ENCODE measurements at regions not wholly inside any gene's neighbourhood (a gene's known extent, or its start where the extent isn't known, plus 50 kb on each side); places are given as distances from the start of the nearest gene placed in this dataset.

DNA sequence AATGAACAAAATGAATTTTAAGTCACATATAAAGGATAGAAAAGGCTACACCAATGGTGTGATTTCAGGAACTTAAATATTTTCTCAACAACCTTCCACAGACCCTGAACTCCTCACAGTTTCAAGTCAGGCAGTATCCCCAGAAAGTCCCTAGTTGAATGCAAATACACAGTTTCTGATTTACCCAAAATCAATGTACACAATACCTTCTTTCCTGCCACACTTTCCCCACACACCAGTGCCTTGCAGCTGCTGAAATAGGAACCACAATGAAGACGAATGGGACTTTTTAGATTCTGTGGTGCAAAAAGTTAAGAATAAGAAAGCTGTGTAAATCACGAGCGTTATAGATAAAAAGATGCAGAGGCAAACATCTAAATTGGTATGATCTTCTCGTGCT is 552.4 kb upstream of the MEF2C start:
- no peaks in the 10 kb centered on the region for H3K36me3 Mint-ChIP-seq (ENCODE audit: low read depth, unreplicated experiment)
- no peak overlapping the region for H2AFZ ChIP-seq (ENCODE audit: low read depth, low read length)
- no peak for TF ChIP-seq CTCF (IDR thresholded peaks at IDR 0.05; ENCODE audit: insufficient read depth, low read depth, low read length)
- TF ChIP-seq EZH2 (IDR thresholded peaks at IDR 0.05; ENCODE audit: insufficient read depth, low read length): no peak
- no peaks in the 10 kb centered on the region for H3K27me3 ChIP-seq (ENCODE audit: insufficient read depth, low read length)
- H3K9me3 ChIP-seq (ENCODE audit: insufficient read depth, low read depth, low read length): no peaks in the 10 kb centered on the region
- H3K4me1 Mint-ChIP-seq (ENCODE audit: low read depth, unreplicated experiment): peaks cover 8% of the 10 kb centered on the region
- H3K79me2 ChIP-seq (ENCODE audit: insufficient read depth, low read length): no peaks in the 10 kb centered on the region
- H3K27me3 Mint-ChIP-seq (ENCODE audit: low read depth, unreplicated experiment): no peaks in the 10 kb centered on the region
- H4K20me1 ChIP-seq (ENCODE audit: insufficient read depth, low read length): no peaks in the 10 kb centered on the region
- no peaks in the 10 kb centered on the region for H3K36me3 ChIP-seq (ENCODE audit: insufficient read depth, low read length)
- no peak overlapping the region for H3K4me3 ChIP-seq (ENCODE audit: insufficient read depth, low read depth, low read length)
- H3K9me3 Mint-ChIP-seq (ENCODE audit: unreplicated experiment): no peaks in the 10 kb centered on the region
- FAIRE-seq (no peak), DNase-seq (ENCODE audit: low read depth) (no peak)
- H3K27ac ChIP-seq (ENCODE audit: low read depth, low read length): no peak overlapping the region
- no peak overlapping the region for H3K4me2 ChIP-seq (ENCODE audit: low read length)
- H3K9ac ChIP-seq (ENCODE audit: low read length): no peak overlapping the region
- no peak overlapping the region for H3K27ac Mint-ChIP-seq (ENCODE audit: unreplicated experiment)
- H3K4me3 Mint-ChIP-seq (ENCODE audit: unreplicated experiment): no peak overlapping the region
- peaks cover 5% of the 10 kb centered on the region for H3K4me1 ChIP-seq (ENCODE audit: insufficient read depth, low read length)

GRCh38 chr5:89428624-89429023 is 545.6 kb upstream of the MEF2C start:
- Mint-ChIP-seq H3K9me3 (ENCODE audit: unreplicated experiment) (no peaks in the 10 kb centered on the region), H3K27me3 (ENCODE audit: low read depth, unreplicated experiment) (no peaks in the 10 kb centered on the region), H3K27ac (ENCODE audit: unreplicated experiment) (no peak overlapping the region), H3K4me3 (ENCODE audit: unreplicated experiment) (no peak overlapping the region), H3K4me1 (ENCODE audit: low read depth, unreplicated experiment) (no peaks in the 10 kb centered on the region), H3K36me3 (ENCODE audit: low read depth, unreplicated experiment) (no peaks in the 10 kb centered on the region)
- no peaks in the 10 kb centered on the region for H3K36me3 ChIP-seq (ENCODE audit: insufficient read depth, low read length)
- no peak for FAIRE-seq
- no peak overlapping the region for H3K27ac ChIP-seq (ENCODE audit: low read depth, low read length)
- no peak for DNase-seq (ENCODE audit: low read depth)
- H3K4me1 ChIP-seq (ENCODE audit: insufficient read depth, low read length): no peaks in the 10 kb centered on the region
- H3K27me3 ChIP-seq (ENCODE audit: insufficient read depth, low read length): no peaks in the 10 kb centered on the region
- no peaks in the 10 kb centered on the region for H3K79me2 ChIP-seq (ENCODE audit: insufficient read depth, low read length)
- TF ChIP-seq EZH2 (IDR thresholded peaks at IDR 0.05; ENCODE audit: insufficient read depth, low read length) (no peak), CTCF (IDR thresholded peaks at IDR 0.05; ENCODE audit: insufficient read depth, low read depth, low read length) (no peak)
- H2AFZ ChIP-seq (ENCODE audit: low read depth, low read length): no peak overlapping the region
- no peaks in the 10 kb centered on the region for H3K9me3 ChIP-seq (ENCODE audit: insufficient read depth, low read depth, low read length)
- no peaks in the 10 kb centered on the region for H4K20me1 ChIP-seq (ENCODE audit: insufficient read depth, low read length)
- no peak overlapping the region for H3K4me3 ChIP-seq (ENCODE audit: insufficient read depth, low read depth, low read length)
- no peak overlapping the region for H3K9ac ChIP-seq (ENCODE audit: low read length)
- H3K4me2 ChIP-seq (ENCODE audit: low read length): no peak overlapping the region

- no peak overlapping the region for H3K4me3 Mint-ChIP-seq (ENCODE audit: unreplicated experiment)
- no peaks in the 10 kb centered on the region for H3K27me3 Mint-ChIP-seq (ENCODE audit: low read depth, unreplicated experiment)
- no peak for DNase-seq (ENCODE audit: low read depth)
- H3K4me1 Mint-ChIP-seq (ENCODE audit: low read depth, unreplicated experiment): peaks cover 8% of the 10 kb centered on the region
- Histone ChIP-seq H3K79me2 (ENCODE audit: insufficient read depth, low read length) (no peaks in the 10 kb centered on the region), H3K4me2 (ENCODE audit: low read length) (no peak overlapping the region), H3K9ac (ENCODE audit: low read length) (no peak overlapping the region), H3K36me3 (ENCODE audit: insufficient read depth, low read length) (no peaks in the 10 kb centered on the region), H3K27ac (ENCODE audit: low read depth, low read length) (no peak overlapping the region), H4K20me1 (ENCODE audit: insufficient read depth, low read length) (no peaks in the 10 kb centered on the region), H3K4me3 (ENCODE audit: insufficient read depth, low read depth, low read length) (no peak overlapping the region), H2AFZ (ENCODE audit: low read depth, low read length) (no peak overlapping the region), H3K9me3 (ENCODE audit: insufficient read depth, low read depth, low read length) (no peaks in the 10 kb centered on the region), H3K4me1 (ENCODE audit: insufficient read depth, low read length) (no peaks in the 10 kb centered on the region), H3K27me3 (ENCODE audit: insufficient read depth, low read length) (no peaks in the 10 kb centered on the region)
- no peak overlapping the region for H3K27ac Mint-ChIP-seq (ENCODE audit: unreplicated experiment)
- TF ChIP-seq EZH2 (IDR thresholded peaks at IDR 0.05; ENCODE audit: insufficient read depth, low read length) (no peak), CTCF (IDR thresholded peaks at IDR 0.05; ENCODE audit: insufficient read depth, low read depth, low read length) (no peak)
- H3K36me3 Mint-ChIP-seq (ENCODE audit: low read depth, unreplicated experiment): no peaks in the 10 kb centered on the region
- H3K9me3 Mint-ChIP-seq (ENCODE audit: unreplicated experiment): no peaks in the 10 kb centered on the region
- no peak for FAIRE-seq
Observed at GRCh38 chr5:89425062-89425461, 542.1 kb upstream of the MEF2C start.
